GM18867 (cell line): ENCODE measurements at regions not wholly inside any gene's neighbourhood (a gene's known extent, or its start where the extent isn't known, plus 50 kb on each side); places are given as distances from the start of the nearest gene placed in this dataset.
"Not testable (repeated sequence)": the region's sequence is repeated elsewhere in the genome, so short reads cannot be mapped to it uniquely, and the experiment has no call there.

Experiments
- ATAC-seq: cut with Tn5 transposase; IDR thresholded peaks from one replicate; pipeline ENCODE4 v1.9.1; 2021; ENCODE audit warnings: mild to moderate bottlenecking, moderate library complexity; ENCODE audit not compliant: unreplicated experiment

- ATAC-seq = no peak
Observed at GRCh38 chr5:167348251-167348926, 943.1 kb upstream of the WWC1 start.

DNA sequence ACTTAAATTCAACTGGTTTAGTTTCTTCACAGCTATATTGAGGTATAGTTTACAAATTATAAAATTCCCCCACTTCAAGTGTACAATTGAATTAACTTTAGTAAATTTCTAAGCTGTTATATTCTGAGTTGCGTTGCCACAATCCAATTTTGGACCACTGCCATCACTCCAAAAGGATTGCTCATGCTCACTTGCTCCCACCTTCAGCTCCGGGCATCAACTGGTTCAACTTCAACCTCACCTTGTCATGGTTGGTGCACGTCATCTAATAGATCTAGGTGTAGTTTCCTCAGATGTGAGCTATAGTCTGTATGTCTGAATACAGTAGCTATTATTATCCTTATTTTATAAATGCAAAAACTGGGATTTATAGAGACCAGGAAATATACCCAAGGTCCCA, 942.5 kb upstream of the WWC1 start:
- ATAC-seq = no peak

GRCh38 chr5:167351316-167351715, 940.1 kb upstream of the WWC1 start:
- no peak for ATAC-seq

DNA sequence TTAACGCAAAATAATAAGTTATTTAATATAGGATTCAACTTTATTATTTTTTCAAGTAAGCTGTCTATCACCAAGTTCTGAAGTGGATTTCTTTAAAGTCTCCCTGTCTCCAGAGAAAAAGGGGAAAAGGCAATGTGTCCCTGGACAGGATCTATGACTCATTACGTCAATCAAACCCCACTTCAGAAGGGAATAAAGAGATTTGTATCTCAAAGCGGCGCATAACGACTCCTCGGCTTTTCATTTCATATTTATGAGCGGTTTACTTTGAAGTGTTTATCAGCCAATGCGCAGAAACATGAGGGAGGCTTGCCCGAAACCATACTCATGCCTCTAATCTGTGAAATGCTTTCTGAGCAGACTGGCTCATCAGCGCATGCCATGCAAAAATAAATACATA, 938.6 kb upstream of the WWC1 start:
- no peak for ATAC-seq

DNA sequence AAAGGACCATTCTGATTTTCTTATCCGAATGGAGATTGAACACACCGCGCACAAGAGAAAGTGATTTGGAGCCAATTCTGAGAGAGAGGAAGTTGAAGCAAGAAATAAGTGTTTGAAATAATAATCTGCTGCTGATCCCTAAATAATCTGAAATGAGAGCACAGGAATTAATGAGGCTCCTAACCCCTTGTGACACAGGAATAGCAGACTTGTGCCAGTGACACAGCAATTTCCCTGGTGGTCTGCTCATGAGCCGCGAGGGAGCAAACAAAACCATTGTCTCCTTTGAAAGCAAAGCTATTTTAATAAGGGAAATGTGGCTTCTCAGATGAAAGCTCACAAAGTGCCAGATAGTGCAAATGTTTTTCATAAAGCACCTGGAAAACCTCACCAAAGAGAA, 936.1 kb upstream of the WWC1 start:
- ATAC-seq = no peak

DNA sequence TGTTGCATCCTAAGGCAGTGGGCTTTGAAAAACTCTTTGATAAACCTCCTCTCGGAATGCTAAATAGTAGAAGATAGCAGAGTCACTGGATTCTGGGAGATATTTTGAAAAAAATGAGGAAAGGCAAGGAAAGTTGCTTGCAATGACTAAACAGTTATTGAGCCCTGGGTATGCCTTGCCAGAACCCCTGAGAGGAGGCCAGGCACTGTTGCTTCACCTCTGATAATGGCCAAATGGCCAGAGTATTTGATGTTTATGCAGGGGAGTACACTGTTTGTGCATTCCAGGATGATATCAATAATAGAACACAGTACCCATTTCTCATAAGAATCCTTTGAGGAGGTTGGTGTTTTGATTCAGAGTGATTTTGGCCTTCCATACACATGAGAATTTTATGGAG, 935.1 kb upstream of the WWC1 start:
- ATAC-seq = no peak

GRCh38 chr5:167358868-167359492, 932.5 kb upstream of the WWC1 start:
- ATAC-seq = no peak

DNA sequence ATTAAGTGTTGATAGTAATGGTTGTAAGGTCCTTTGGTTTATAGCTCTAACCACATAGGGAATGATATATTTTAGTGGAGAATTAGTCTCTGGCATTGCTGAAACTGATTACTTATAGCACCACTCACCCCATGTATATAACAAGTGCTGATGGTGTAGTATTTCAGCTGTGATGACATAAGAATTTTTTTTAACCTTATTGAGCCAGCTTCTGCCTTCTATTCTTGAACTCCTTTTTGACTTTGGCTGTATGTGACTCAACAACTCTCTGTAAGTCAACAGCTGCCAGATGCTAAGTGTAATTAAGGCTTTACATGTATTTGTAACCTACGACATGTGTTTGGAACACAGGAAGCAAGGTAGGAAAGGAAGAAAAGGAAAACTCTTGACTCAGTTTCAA, 929.6 kb upstream of the WWC1 start:
- ATAC-seq = no peak

- no peak for ATAC-seq
Observed at GRCh38 chr5:167363065-167363464, 928.4 kb upstream of the WWC1 start.

DNA sequence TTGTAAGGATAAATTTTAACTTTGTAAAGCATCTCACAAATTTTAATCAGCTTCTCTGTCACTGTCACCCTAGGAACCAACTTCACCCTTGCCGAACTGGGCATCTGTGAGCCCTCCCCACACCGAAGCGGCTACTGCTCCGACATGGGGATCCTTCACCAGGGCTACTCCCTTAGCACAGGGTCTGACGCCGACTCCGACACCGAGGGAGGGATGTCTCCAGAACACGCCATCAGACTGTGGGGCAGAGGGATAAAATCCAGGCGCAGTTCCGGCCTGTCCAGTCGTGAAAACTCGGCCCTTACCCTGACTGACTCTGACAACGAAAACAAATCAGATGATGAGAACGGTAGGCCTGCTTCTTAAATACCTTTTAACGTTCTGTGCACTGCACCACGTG, 916.3 kb upstream of the WWC1 start:
- no peak for ATAC-seq

- ATAC-seq = no peak
Observed at GRCh38 chr5:167378894-167379723, 912.3 kb upstream of the WWC1 start.

DNA sequence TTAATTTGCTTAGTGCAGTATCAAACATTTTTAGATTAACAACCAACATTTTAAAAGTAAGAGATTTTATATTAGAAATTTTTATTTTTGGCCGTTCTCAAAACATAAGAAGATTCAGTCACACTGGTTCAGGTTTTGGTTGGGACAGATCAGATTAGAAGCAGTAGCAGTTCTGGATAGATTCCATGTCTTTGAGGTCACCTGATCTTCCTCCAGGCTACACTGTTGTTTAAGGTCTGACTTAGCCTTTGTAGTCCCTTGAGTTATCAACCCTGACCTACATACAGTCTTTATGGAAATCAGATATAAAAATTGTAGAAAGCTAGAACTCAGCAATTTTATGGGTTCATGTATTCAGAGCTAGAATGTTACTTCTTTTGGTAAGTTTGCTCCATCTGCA, 910.0 kb upstream of the WWC1 start:
- ATAC-seq = no peak

DNA sequence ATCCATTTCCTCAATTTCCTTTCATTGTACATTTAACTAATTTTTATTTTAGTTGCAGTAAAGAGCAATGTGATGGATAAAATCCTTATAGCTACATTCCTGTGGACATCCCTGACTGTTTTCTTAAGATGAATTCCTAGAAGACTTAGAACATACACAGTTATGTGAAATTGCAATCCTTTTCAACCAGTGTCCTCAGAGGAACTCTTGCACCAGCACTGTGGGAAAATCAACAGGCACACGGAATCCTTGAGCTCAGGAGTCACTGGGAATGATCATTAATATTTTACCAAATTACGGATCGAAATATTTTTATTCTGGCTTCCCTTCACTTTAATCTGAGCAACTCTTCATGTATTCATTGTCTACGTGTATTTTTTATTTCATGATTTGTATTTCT, 901.9 kb upstream of the WWC1 start:
- ATAC-seq = no peak

- not testable (repeated sequence) for ATAC-seq
Observed at GRCh38 chr5:167391286-167391685, 900.2 kb upstream of the WWC1 start.

DNA sequence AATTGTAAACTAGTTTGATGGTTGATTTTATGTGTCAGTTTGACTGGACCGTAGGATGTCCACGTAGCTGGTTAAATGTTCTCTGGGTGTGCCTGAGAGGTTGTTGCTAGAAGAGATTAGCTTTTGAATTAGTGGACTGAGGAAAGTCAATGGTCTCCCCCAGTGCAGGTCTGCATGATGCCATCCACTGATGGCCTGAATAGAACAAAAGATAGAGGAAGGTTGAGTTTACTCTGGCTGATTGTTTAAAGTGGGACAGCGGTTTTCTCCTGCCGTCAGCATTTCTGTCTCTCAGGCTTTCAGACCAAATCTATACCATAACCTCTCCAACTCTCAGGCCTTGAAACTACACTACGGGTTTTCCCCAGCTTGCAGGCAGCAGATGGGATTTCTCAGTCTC, 899.2 kb upstream of the WWC1 start:
- no peak for ATAC-seq

GRCh38 chr5:167393358-167393757, 898.1 kb upstream of the WWC1 start:
- ATAC-seq = no peak

DNA sequence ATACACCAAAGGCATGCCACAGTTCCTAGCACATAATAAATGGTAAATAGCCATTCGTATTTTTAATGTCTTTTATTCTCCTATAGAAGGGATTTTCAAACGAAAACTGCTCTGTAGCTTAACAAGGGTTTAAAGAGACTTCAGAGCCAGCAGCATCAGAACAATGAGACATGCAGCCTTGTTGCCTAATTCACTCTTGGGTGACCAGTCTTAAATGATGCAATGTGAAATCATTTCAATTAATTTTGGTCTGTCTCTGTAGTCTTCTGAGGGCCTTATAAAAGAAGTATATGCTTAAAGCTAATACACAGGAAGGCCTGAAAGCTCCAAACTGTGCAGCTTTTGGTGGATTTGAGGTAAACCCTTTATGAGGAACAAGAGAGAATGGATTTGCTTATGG, 888.8 kb upstream of the WWC1 start:
- no peak for ATAC-seq

GRCh38 chr5:167406513-167406912, 884.9 kb upstream of the WWC1 start:
- no peak for ATAC-seq

DNA sequence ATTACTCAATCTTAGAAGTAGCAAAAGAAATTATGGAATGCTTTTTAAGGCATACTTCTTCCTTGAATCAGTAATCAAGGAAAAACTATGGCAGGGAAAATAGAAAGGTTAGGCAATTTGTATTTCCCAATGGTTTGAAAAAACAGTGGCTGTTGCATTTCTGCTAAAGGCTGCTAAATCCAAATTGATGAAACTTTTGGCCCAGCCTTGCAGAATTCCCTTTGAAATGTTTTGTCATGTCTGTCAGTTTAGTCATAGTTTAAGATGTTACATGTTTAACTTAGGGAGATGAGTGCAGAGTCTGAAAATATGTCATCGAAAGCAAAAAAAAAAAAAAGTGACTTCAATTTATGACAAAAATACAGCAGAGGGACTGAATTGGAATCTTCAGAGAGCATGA, 878.9 kb upstream of the WWC1 start:
- no peak for ATAC-seq

DNA sequence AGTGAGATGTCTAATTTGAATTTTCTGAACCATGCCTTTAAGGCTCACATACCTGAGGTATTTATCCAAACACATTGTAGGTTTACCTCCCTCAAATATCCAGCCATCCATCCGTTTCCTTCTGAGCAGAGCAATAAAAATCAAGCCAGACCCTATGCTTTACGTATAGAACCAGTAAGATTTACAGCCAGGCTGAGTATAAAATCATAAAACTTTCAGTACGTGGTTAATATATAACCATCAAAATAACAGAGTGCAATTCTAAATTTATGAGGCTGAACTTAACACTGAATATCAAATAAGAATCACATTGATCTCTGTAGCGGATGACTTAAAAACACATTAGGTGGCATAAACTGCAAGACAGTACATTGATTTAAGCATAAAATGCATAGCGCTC, 877.9 kb upstream of the WWC1 start:
- ATAC-seq = no peak

- no peak for ATAC-seq
Observed at GRCh38 chr5:167414611-167415010, 876.8 kb upstream of the WWC1 start.
